Gastrocnemius medialis (tissue), 4 donors: ENCODE measurements at regions not wholly inside any gene's neighbourhood (a gene's known extent, or its start where the extent isn't known, plus 50 kb on each side); places are given as distances from the start of the nearest gene placed in this dataset.

Source experiments
- POLR2A ChIP-seq, 2 donors: fragments of 450-650 bp; IDR thresholded peaks; one replicate each; pipeline ENCODE4 v1.6.1; 2017; ENCODE audit warnings: antibody characterized with exemption in 2 of 2, mild to moderate bottlenecking in 2 of 2, moderate library complexity in 2 of 2
- TF ChIP-seq, protein P1 (sequence below), 5 experiments: fragments of 450-650 bp in 3 of 5; fragments of 200-600 bp in 2 of 5; sonication (generic) in 2 of 5; IDR thresholded peaks in 4 of 5; conservative IDR thresholded peaks in 1 of 5; 1 replicate in 4 of 5; 2 replicates in 1 of 5; pipeline ENCODE4 v1.5.1; 2016 to 2019; ENCODE audit warnings: antibody characterized with exemption in 5 of 5, mild to moderate bottlenecking in 3 of 5, moderate library complexity in 3 of 5

DNA sequence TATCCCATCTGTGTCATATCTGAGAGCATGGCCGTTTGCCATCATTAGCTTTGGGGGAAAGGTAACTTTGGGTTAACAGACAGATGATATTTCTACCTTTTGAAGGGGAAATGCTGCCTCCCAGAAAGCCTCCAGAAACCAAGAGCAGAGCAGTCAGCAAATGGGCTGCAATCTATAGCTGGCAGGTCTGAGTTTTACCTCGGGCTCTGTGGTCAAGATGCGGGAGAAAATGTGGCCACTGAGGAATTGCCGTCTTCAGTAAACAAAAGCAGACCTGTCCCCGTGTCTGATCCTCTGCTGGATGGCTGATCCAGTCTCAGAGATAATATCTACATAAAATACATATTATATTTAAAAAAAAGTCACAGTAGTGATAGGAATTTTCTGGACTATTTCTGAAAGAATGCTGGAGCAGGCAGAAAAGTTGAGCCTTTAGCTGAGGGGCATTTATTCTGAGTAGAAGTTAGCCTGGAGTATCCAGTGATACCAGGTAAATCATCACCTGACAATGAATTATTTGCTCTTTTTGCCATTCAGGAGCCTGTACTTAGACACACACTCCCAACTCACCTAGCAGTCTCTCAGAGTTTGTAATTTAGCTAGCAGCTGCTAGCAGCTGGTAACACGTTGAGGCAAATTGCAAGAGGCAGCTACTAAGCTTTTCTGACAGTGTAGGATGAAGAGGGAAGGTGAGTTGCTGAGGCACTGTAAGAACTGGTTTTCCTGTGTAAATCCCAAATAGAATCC, 285.3 kb upstream of the RARB start:
- TF ChIP-seq, protein P1, sequence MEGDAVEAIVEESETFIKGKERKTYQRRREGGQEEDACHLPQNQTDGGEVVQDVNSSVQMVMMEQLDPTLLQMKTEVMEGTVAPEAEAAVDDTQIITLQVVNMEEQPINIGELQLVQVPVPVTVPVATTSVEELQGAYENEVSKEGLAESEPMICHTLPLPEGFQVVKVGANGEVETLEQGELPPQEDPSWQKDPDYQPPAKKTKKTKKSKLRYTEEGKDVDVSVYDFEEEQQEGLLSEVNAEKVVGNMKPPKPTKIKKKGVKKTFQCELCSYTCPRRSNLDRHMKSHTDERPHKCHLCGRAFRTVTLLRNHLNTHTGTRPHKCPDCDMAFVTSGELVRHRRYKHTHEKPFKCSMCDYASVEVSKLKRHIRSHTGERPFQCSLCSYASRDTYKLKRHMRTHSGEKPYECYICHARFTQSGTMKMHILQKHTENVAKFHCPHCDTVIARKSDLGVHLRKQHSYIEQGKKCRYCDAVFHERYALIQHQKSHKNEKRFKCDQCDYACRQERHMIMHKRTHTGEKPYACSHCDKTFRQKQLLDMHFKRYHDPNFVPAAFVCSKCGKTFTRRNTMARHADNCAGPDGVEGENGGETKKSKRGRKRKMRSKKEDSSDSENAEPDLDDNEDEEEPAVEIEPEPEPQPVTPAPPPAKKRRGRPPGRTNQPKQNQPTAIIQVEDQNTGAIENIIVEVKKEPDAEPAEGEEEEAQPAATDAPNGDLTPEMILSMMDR (IDR thresholded peaks at IDR 0.05 in 4 of 5, conservative IDR thresholded peaks at IDR 0.05 in 1 of 5), result no peak
- no peak for TF ChIP-seq POLR2A (IDR thresholded peaks at IDR 0.05)
